ENCODE measurements at regions not wholly inside any gene's neighbourhood (a gene's known extent, or its start where the extent isn't known, plus 50 kb on each side); places are given as distances from the start of the nearest gene placed in this dataset.

DNA sequence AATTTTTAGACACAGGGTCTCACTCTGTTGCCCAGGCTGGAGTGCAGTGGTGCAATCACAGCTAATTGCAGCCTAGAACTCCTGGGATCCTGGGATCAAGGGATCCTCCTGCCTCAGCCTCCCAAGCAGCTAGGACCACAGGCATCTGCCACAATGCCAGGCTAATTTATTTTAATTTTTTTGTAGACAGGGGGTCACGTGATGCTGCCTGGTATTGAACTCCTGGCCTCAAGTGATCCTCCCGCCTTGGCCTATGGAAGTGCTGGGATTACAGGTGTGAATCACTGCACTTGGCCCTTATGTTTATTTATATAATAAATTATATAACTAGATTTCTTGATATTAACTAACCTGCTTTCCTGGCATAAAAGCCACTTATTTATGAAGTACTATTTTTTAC lies 1081.7 kb upstream of the FANCL start:
- Histone ChIP-seq H3K27ac (ENCODE audit: low read length) (no peak overlapping the region), H3K27me3 (ENCODE audit: control insufficient read depth, insufficient read depth, low read length) (no peaks in the 10 kb centered on the region), H3K4me1 (ENCODE audit: control insufficient read depth, insufficient read depth, low read length) (no peaks in the 10 kb centered on the region), H3K36me3 (ENCODE audit: control insufficient read depth, insufficient read depth, low read length) (no peaks in the 10 kb centered on the region), H3K4me3 (ENCODE audit: low read depth in 2 of 2, low read length in 2 of 2) (no peak overlapping the region), H3K9me3 (ENCODE audit: control insufficient read depth, insufficient read depth, low read depth, low read length) (no peaks in the 10 kb centered on the region)
- BruUV-seq (replicated peaks) = no TSS peak
- intact Hi-C loops (cut with micrococcal nuclease; ENCODE audit: unreplicated experiment) (no loop called here), in situ Hi-C loops (cut with HindIII; ENCODE audit: low pct_unique_long_range_greater_than_20kb, low sequenced_read_pairs) (no loop called here)
- ATAC-seq (no peak), DNase-seq (ENCODE audit: low read depth, low spot score) (no peak)
- TF ChIP-seq CTCF (IDR thresholded peaks at IDR 0.05) = no peak
- no peak for TF ChIP-seq SIN3A (IDR thresholded peaks at IDR 0.05; ENCODE audit: borderline replicate concordance, insufficient read depth, low read depth, low read length)
- TF ChIP-seq POLR2AphosphoS5 (IDR thresholded peaks at IDR 0.05; ENCODE audit: low read depth, low read length) = no peak
- no peak for TF ChIP-seq TCF7L2 (IDR thresholded peaks at IDR 0.05; ENCODE audit: low read depth, low read length)
- TF ChIP-seq, protein P1, sequence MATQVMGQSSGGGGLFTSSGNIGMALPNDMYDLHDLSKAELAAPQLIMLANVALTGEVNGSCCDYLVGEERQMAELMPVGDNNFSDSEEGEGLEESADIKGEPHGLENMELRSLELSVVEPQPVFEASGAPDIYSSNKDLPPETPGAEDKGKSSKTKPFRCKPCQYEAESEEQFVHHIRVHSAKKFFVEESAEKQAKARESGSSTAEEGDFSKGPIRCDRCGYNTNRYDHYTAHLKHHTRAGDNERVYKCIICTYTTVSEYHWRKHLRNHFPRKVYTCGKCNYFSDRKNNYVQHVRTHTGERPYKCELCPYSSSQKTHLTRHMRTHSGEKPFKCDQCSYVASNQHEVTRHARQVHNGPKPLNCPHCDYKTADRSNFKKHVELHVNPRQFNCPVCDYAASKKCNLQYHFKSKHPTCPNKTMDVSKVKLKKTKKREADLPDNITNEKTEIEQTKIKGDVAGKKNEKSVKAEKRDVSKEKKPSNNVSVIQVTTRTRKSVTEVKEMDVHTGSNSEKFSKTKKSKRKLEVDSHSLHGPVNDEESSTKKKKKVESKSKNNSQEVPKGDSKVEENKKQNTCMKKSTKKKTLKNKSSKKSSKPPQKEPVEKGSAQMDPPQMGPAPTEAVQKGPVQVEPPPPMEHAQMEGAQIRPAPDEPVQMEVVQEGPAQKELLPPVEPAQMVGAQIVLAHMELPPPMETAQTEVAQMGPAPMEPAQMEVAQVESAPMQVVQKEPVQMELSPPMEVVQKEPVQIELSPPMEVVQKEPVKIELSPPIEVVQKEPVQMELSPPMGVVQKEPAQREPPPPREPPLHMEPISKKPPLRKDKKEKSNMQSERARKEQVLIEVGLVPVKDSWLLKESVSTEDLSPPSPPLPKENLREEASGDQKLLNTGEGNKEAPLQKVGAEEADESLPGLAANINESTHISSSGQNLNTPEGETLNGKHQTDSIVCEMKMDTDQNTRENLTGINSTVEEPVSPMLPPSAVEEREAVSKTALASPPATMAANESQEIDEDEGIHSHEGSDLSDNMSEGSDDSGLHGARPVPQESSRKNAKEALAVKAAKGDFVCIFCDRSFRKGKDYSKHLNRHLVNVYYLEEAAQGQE (IDR thresholded peaks at IDR 0.05; ENCODE audit: insufficient read depth in 1 of 2, low read depth in 2 of 2, low read length in 1 of 2) = no peak
- POLR2A ChIA-PET = no interaction called here
- CTCF ChIA-PET = no interaction called here

DNA sequence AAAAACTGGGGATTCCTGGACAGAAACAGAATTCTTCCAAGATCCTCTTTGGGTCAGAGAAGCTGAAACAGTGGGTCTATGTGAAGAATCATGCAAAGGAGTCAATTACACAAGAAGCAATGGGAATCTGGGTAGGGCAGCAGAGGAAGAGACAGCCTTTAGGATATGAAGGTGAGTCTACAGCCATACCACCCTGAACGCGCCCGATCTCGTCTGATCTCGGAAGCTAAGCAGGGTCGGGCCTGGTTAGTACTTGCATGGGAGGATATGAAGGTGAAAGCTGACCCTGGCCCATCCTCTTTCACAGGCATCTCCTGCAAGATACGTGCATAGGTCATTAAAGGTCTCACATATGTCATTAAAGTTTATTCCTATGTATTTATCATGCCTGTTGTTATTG lies 1080.9 kb upstream of the FANCL start:
- intact Hi-C loops (cut with micrococcal nuclease; ENCODE audit: unreplicated experiment) (no loop called here), in situ Hi-C loops (cut with HindIII; ENCODE audit: low pct_unique_long_range_greater_than_20kb, low sequenced_read_pairs) (no loop called here)
- no peak overlapping the region for H3K27ac ChIP-seq (ENCODE audit: low read length)
- ChIA-PET POLR2A (no interaction called here), CTCF (no interaction called here)
- no peak overlapping the region for H3K4me3 ChIP-seq (ENCODE audit: low read depth in 2 of 2, low read length in 2 of 2)
- BruUV-seq (replicated peaks) = no TSS peak
- ATAC-seq = no peak
- TF ChIP-seq SIN3A (IDR thresholded peaks at IDR 0.05; ENCODE audit: borderline replicate concordance, insufficient read depth, low read depth, low read length) (no peak), TCF7L2 (IDR thresholded peaks at IDR 0.05; ENCODE audit: low read depth, low read length) (no peak), POLR2AphosphoS5 (IDR thresholded peaks at IDR 0.05; ENCODE audit: low read depth, low read length) (no peak), CTCF (IDR thresholded peaks at IDR 0.05) (no peak)
- TF ChIP-seq, protein P1 (IDR thresholded peaks at IDR 0.05; ENCODE audit: insufficient read depth in 1 of 2, low read depth in 2 of 2, low read length in 1 of 2) = no peak
- no peaks in the 10 kb centered on the region for H3K36me3 ChIP-seq (ENCODE audit: control insufficient read depth, insufficient read depth, low read length)
- DNase-seq (ENCODE audit: low read depth, low spot score) = no peak
- H3K9me3 ChIP-seq (ENCODE audit: control insufficient read depth, insufficient read depth, low read depth, low read length) = no peaks in the 10 kb centered on the region
- no peaks in the 10 kb centered on the region for H3K4me1 ChIP-seq (ENCODE audit: control insufficient read depth, insufficient read depth, low read length)
- H3K27me3 ChIP-seq (ENCODE audit: control insufficient read depth, insufficient read depth, low read length) = no peaks in the 10 kb centered on the region
